ENCODE measurements at regions not wholly inside any gene's neighbourhood (a gene's known extent, or its start where the extent isn't known, plus 50 kb on each side); places are given as distances from the start of the nearest gene placed in this dataset.

- H3K36me3 ChIP-seq (ENCODE audit: control insufficient read depth, insufficient read depth, low read length) = no peaks in the 10 kb centered on the region
- BruUV-seq (replicated peaks) = no TSS peak
- intact Hi-C loops (cut with micrococcal nuclease; ENCODE audit: unreplicated experiment) (no loop called here), in situ Hi-C loops (cut with HindIII; ENCODE audit: low pct_unique_long_range_greater_than_20kb, low sequenced_read_pairs) (no loop called here)
- DNase-seq (ENCODE audit: low read depth, low spot score) (no peak), ATAC-seq (no peak)
- TF ChIP-seq, protein P1, sequence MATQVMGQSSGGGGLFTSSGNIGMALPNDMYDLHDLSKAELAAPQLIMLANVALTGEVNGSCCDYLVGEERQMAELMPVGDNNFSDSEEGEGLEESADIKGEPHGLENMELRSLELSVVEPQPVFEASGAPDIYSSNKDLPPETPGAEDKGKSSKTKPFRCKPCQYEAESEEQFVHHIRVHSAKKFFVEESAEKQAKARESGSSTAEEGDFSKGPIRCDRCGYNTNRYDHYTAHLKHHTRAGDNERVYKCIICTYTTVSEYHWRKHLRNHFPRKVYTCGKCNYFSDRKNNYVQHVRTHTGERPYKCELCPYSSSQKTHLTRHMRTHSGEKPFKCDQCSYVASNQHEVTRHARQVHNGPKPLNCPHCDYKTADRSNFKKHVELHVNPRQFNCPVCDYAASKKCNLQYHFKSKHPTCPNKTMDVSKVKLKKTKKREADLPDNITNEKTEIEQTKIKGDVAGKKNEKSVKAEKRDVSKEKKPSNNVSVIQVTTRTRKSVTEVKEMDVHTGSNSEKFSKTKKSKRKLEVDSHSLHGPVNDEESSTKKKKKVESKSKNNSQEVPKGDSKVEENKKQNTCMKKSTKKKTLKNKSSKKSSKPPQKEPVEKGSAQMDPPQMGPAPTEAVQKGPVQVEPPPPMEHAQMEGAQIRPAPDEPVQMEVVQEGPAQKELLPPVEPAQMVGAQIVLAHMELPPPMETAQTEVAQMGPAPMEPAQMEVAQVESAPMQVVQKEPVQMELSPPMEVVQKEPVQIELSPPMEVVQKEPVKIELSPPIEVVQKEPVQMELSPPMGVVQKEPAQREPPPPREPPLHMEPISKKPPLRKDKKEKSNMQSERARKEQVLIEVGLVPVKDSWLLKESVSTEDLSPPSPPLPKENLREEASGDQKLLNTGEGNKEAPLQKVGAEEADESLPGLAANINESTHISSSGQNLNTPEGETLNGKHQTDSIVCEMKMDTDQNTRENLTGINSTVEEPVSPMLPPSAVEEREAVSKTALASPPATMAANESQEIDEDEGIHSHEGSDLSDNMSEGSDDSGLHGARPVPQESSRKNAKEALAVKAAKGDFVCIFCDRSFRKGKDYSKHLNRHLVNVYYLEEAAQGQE (IDR thresholded peaks at IDR 0.05; ENCODE audit: insufficient read depth in 1 of 2, low read depth in 2 of 2, low read length in 1 of 2) = no peak
- no peak for TF ChIP-seq POLR2AphosphoS5 (IDR thresholded peaks at IDR 0.05; ENCODE audit: low read depth, low read length)
- no peak for TF ChIP-seq CTCF (IDR thresholded peaks at IDR 0.05)
- no peak for TF ChIP-seq TCF7L2 (IDR thresholded peaks at IDR 0.05; ENCODE audit: low read depth, low read length)
- no peak for TF ChIP-seq SIN3A (IDR thresholded peaks at IDR 0.05; ENCODE audit: borderline replicate concordance, insufficient read depth, low read depth, low read length)
- H3K4me3 ChIP-seq (ENCODE audit: low read depth in 2 of 2, low read length in 2 of 2) = no peak overlapping the region
- CTCF ChIA-PET = no interaction called here
- POLR2A ChIA-PET = no interaction called here
- H3K27me3 ChIP-seq (ENCODE audit: control insufficient read depth, insufficient read depth, low read length) = no peaks in the 10 kb centered on the region
- no peaks in the 10 kb centered on the region for H3K9me3 ChIP-seq (ENCODE audit: control insufficient read depth, insufficient read depth, low read depth, low read length)
- H3K4me1 ChIP-seq (ENCODE audit: control insufficient read depth, insufficient read depth, low read length) = no peaks in the 10 kb centered on the region
- no peak overlapping the region for H3K27ac ChIP-seq (ENCODE audit: low read length)
These were observed 90.8 kb upstream of the TNFSF4 start for GRCh38 chr1:173297798-173298391.

GRCh38 chr1:173300061-173301044 lies 93.2 kb upstream of the TNFSF4 start:
- Histone ChIP-seq H3K36me3 (ENCODE audit: control insufficient read depth, insufficient read depth, low read length) (no peaks in the 10 kb centered on the region), H3K4me3 (ENCODE audit: low read depth in 2 of 2, low read length in 2 of 2) (no peak overlapping the region), H3K27me3 (ENCODE audit: control insufficient read depth, insufficient read depth, low read length) (no peaks in the 10 kb centered on the region), H3K9me3 (ENCODE audit: control insufficient read depth, insufficient read depth, low read depth, low read length) (no peaks in the 10 kb centered on the region), H3K27ac (ENCODE audit: low read length) (no peak overlapping the region), H3K4me1 (ENCODE audit: control insufficient read depth, insufficient read depth, low read length) (no peaks in the 10 kb centered on the region)
- BruUV-seq (replicated peaks) = no TSS peak
- in situ Hi-C loops (cut with HindIII; ENCODE audit: low pct_unique_long_range_greater_than_20kb, low sequenced_read_pairs) (no loop called here), intact Hi-C loops (cut with micrococcal nuclease; ENCODE audit: unreplicated experiment) (no loop called here)
- ATAC-seq (no peak), DNase-seq (ENCODE audit: low read depth, low spot score) (no peak)
- CTCF ChIA-PET = no interaction called here
- TF ChIP-seq CTCF (IDR thresholded peaks at IDR 0.05) (no peak), TCF7L2 (IDR thresholded peaks at IDR 0.05; ENCODE audit: low read depth, low read length) (no peak), SIN3A (IDR thresholded peaks at IDR 0.05; ENCODE audit: borderline replicate concordance, insufficient read depth, low read depth, low read length) (no peak)
- POLR2A ChIA-PET = no interaction called here
